ENCODE measurements at regions not wholly inside any gene's neighbourhood (a gene's known extent, or its start where the extent isn't known, plus 50 kb on each side); places are given as distances from the start of the nearest gene placed in this dataset.

- DNase-seq: no peak
- intact Hi-C loops (cut with DNase I): no loop called here
- Histone ChIP-seq H3K9me3 (no peaks in the 10 kb centered on the region), H3K36me3 (no peaks in the 10 kb centered on the region), H3K27ac (no peak overlapping the region), H3K27me3 (no peaks in the 10 kb centered on the region), H3K4me3 (no peak overlapping the region), H3K4me1 (no peaks in the 10 kb centered on the region)
- no peak for TF ChIP-seq CTCF (IDR thresholded peaks at IDR 0.05)
- WGBS, 2 donors: 87 to 90% methylated on average over 11 of the region's 11 CpGs
- no peak for ATAC-seq
Measured at GRCh38 chr17:13909901-13910519, 159.3 kb upstream of the COX10 start.

DNA sequence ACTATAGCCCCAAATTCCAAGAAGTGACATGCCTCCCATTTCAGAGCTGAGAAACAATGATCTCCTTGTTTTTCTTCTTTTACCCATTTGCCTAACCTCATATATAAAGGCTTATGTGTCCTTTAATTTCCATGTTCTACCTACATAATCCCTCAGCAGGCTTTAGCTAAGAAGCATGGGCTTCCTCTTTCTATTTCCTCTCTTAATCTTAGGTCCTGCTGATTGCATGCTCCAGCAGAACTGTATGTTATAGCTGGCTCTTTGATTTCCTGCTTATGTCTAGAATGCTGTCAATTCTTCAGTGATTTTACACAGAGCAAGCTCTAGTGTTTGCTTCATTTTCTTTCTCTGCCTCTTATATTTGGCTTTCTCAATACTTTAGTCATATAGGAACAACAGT is 151.7 kb upstream of the COX10 start:
- ATAC-seq: peak in 1 of 8 donors; percentile 42
- Histone ChIP-seq H3K36me3 (no peaks in the 10 kb centered on the region), H3K9me3 (no peaks in the 10 kb centered on the region), H3K27ac (no peak overlapping the region), H3K27me3 (no peaks in the 10 kb centered on the region), H3K4me1 (peaks cover 0 to 17% (median 0%) of the 10 kb centered on the region in 9 donors), H3K4me3 (no peak overlapping the region)
- DNase-seq: no peak
- intact Hi-C loops (cut with DNase I): no loop called here
- no peak for TF ChIP-seq CTCF (IDR thresholded peaks at IDR 0.05)

GRCh38 chr17:13918247-13918646 is 151.1 kb upstream of the COX10 start:
- Histone ChIP-seq H3K9me3 (no peaks in the 10 kb centered on the region), H3K4me3 (no peak overlapping the region), H3K27me3 (no peaks in the 10 kb centered on the region), H3K36me3 (no peaks in the 10 kb centered on the region), H3K27ac (no peak overlapping the region), H3K4me1 (peaks cover 0 to 17% (median 0%) of the 10 kb centered on the region in 9 donors)
- intact Hi-C loops (cut with DNase I): no loop called here
- ATAC-seq: no peak
- WGBS, 2 donors: 62 to 67% methylated on average over 4 of the region's 4 CpGs
- no peak for DNase-seq
- no peak for TF ChIP-seq CTCF (IDR thresholded peaks at IDR 0.05)

GRCh38 chr17:13919818-13920217 is 149.5 kb upstream of the COX10 start:
- no peak for TF ChIP-seq CTCF (IDR thresholded peaks at IDR 0.05)

More at GRCh38 chr17:13919818-13920217, 149.5 kb upstream of the COX10 start:
- ATAC-seq (no peak), DNase-seq (no peak)
- intact Hi-C loops (cut with DNase I): no loop called here
- WGBS, 2 donors: 82 to 84% methylated on average over 6 of the region's 6 CpGs
- no peaks in the 10 kb centered on the region for H3K27me3 ChIP-seq
- peaks cover 0 to 17% (median 0%) of the 10 kb centered on the region in 9 donors for H3K4me1 ChIP-seq
- no peaks in the 10 kb centered on the region for H3K9me3 ChIP-seq
- H3K27ac ChIP-seq: no peak overlapping the region
- H3K4me3 ChIP-seq: no peak overlapping the region
- no peaks in the 10 kb centered on the region for H3K36me3 ChIP-seq
